ENCODE measurements at regions not wholly inside any gene's neighbourhood (a gene's known extent, or its start where the extent isn't known, plus 50 kb on each side); places are given as distances from the start of the nearest gene placed in this dataset.

- Histone ChIP-seq H3K27me3 (ENCODE audit: control insufficient read depth, insufficient read depth, low read length) (no peaks in the 10 kb centered on the region), H3K4me1 (ENCODE audit: control insufficient read depth, insufficient read depth, low read length) (no peaks in the 10 kb centered on the region), H3K4me3 (ENCODE audit: low read depth, low read length) (no peak overlapping the region), H3K9me3 (ENCODE audit: control insufficient read depth, insufficient read depth, low read length) (no peaks in the 10 kb centered on the region), H3K36me3 (ENCODE audit: control insufficient read depth, insufficient read depth, low read length) (no peaks in the 10 kb centered on the region), H3K9ac (ENCODE audit: low read depth, low read length) (no peak overlapping the region)
These were observed 157.6 kb upstream of the PLXNA4 start for GRCh38 chr7:132733860-132734259.

- no peak overlapping the region for H3K9ac ChIP-seq (ENCODE audit: low read depth, low read length)
- H3K4me1 ChIP-seq (ENCODE audit: control insufficient read depth, insufficient read depth, low read length) = no peaks in the 10 kb centered on the region
- no peaks in the 10 kb centered on the region for H3K36me3 ChIP-seq (ENCODE audit: control insufficient read depth, insufficient read depth, low read length)
- no peaks in the 10 kb centered on the region for H3K27me3 ChIP-seq (ENCODE audit: control insufficient read depth, insufficient read depth, low read length)
- H3K4me3 ChIP-seq (ENCODE audit: low read depth, low read length) = no peak overlapping the region
- H3K9me3 ChIP-seq (ENCODE audit: control insufficient read depth, insufficient read depth, low read length) = no peaks in the 10 kb centered on the region
These were observed 156.1 kb upstream of the PLXNA4 start for GRCh38 chr7:132732321-132732865.

- Histone ChIP-seq H3K4me1 (ENCODE audit: control insufficient read depth, insufficient read depth, low read length) (no peaks in the 10 kb centered on the region), H3K4me3 (ENCODE audit: low read depth, low read length) (no peak overlapping the region), H3K36me3 (ENCODE audit: control insufficient read depth, insufficient read depth, low read length) (no peaks in the 10 kb centered on the region), H3K27me3 (ENCODE audit: control insufficient read depth, insufficient read depth, low read length) (no peaks in the 10 kb centered on the region), H3K9me3 (ENCODE audit: control insufficient read depth, insufficient read depth, low read length) (no peaks in the 10 kb centered on the region), H3K9ac (ENCODE audit: low read depth, low read length) (no peak overlapping the region)
These were observed 153.8 kb upstream of the PLXNA4 start for GRCh38 chr7:132730105-132730504.

- no peaks in the 10 kb centered on the region for H3K27me3 ChIP-seq (ENCODE audit: control insufficient read depth, insufficient read depth, low read length)
- H3K4me1 ChIP-seq (ENCODE audit: control insufficient read depth, insufficient read depth, low read length) = peaks cover 4% of the 10 kb centered on the region
- H3K9ac ChIP-seq (ENCODE audit: low read depth, low read length) = no peak overlapping the region
- no peak overlapping the region for H3K4me3 ChIP-seq (ENCODE audit: low read depth, low read length)
- H3K9me3 ChIP-seq (ENCODE audit: control insufficient read depth, insufficient read depth, low read length) = no peaks in the 10 kb centered on the region
- no peaks in the 10 kb centered on the region for H3K36me3 ChIP-seq (ENCODE audit: control insufficient read depth, insufficient read depth, low read length)
These were observed 147.3 kb upstream of the PLXNA4 start for GRCh38 chr7:132723506-132724081.

- H3K4me1 ChIP-seq (ENCODE audit: control insufficient read depth, insufficient read depth, low read length) = peaks cover 4% of the 10 kb centered on the region
- H3K4me3 ChIP-seq (ENCODE audit: low read depth, low read length) = no peak overlapping the region
These were observed 144.6 kb upstream of the PLXNA4 start for GRCh38 chr7:132720835-132721234.

GRCh38 chr7:132713893-132714292 is 137.6 kb upstream of the PLXNA4 start:
- Histone ChIP-seq H3K27me3 (ENCODE audit: control insufficient read depth, insufficient read depth, low read length) (no peaks in the 10 kb centered on the region), H3K9me3 (ENCODE audit: control insufficient read depth, insufficient read depth, low read length) (no peaks in the 10 kb centered on the region)

More at GRCh38 chr7:132720835-132721234, 144.6 kb upstream of the PLXNA4 start:
- no peaks in the 10 kb centered on the region for H3K27me3 ChIP-seq (ENCODE audit: control insufficient read depth, insufficient read depth, low read length)
- no peaks in the 10 kb centered on the region for H3K36me3 ChIP-seq (ENCODE audit: control insufficient read depth, insufficient read depth, low read length)
- no peaks in the 10 kb centered on the region for H3K9me3 ChIP-seq (ENCODE audit: control insufficient read depth, insufficient read depth, low read length)
- no peak overlapping the region for H3K9ac ChIP-seq (ENCODE audit: low read depth, low read length)

GRCh38 chr7:132709971-132710567 is 133.8 kb upstream of the PLXNA4 start:
- H3K4me3 ChIP-seq (ENCODE audit: low read depth, low read length) = no peak overlapping the region
- H3K9ac ChIP-seq (ENCODE audit: low read depth, low read length) = no peak overlapping the region
- no peaks in the 10 kb centered on the region for H3K36me3 ChIP-seq (ENCODE audit: control insufficient read depth, insufficient read depth, low read length)
- no peaks in the 10 kb centered on the region for H3K27me3 ChIP-seq (ENCODE audit: control insufficient read depth, insufficient read depth, low read length)
- H3K4me1 ChIP-seq (ENCODE audit: control insufficient read depth, insufficient read depth, low read length) = no peaks in the 10 kb centered on the region
- no peaks in the 10 kb centered on the region for H3K9me3 ChIP-seq (ENCODE audit: control insufficient read depth, insufficient read depth, low read length)

More at GRCh38 chr7:132713893-132714292, 137.6 kb upstream of the PLXNA4 start:
- H3K9ac ChIP-seq (ENCODE audit: low read depth, low read length) = no peak overlapping the region
- no peaks in the 10 kb centered on the region for H3K36me3 ChIP-seq (ENCODE audit: control insufficient read depth, insufficient read depth, low read length)
- no peaks in the 10 kb centered on the region for H3K4me1 ChIP-seq (ENCODE audit: control insufficient read depth, insufficient read depth, low read length)
- H3K4me3 ChIP-seq (ENCODE audit: low read depth, low read length) = no peak overlapping the region

- Histone ChIP-seq H3K36me3 (ENCODE audit: control insufficient read depth, insufficient read depth, low read length) (peaks cover 3% of the 10 kb centered on the region), H3K4me1 (ENCODE audit: control insufficient read depth, insufficient read depth, low read length) (no peaks in the 10 kb centered on the region), H3K9me3 (ENCODE audit: control insufficient read depth, insufficient read depth, low read length) (no peaks in the 10 kb centered on the region), H3K4me3 (ENCODE audit: low read depth, low read length) (no peak overlapping the region), H3K9ac (ENCODE audit: low read depth, low read length) (no peak overlapping the region), H3K27me3 (ENCODE audit: control insufficient read depth, insufficient read depth, low read length) (no peaks in the 10 kb centered on the region)
These were observed 132.2 kb upstream of the PLXNA4 start for GRCh38 chr7:132708470-132708869.

GRCh38 chr7:132705146-132705545 is 128.9 kb upstream of the PLXNA4 start:
- Histone ChIP-seq H3K9ac (ENCODE audit: low read depth, low read length) (no peak overlapping the region), H3K9me3 (ENCODE audit: control insufficient read depth, insufficient read depth, low read length) (no peaks in the 10 kb centered on the region), H3K36me3 (ENCODE audit: control insufficient read depth, insufficient read depth, low read length) (peaks cover 3% of the 10 kb centered on the region), H3K27me3 (ENCODE audit: control insufficient read depth, insufficient read depth, low read length) (no peaks in the 10 kb centered on the region), H3K4me3 (ENCODE audit: low read depth, low read length) (no peak overlapping the region), H3K4me1 (ENCODE audit: control insufficient read depth, insufficient read depth, low read length) (no peaks in the 10 kb centered on the region)

GRCh38 chr7:132703742-132704141 is 127.5 kb upstream of the PLXNA4 start:
- no peaks in the 10 kb centered on the region for H3K9me3 ChIP-seq (ENCODE audit: control insufficient read depth, insufficient read depth, low read length)
- no peak overlapping the region for H3K9ac ChIP-seq (ENCODE audit: low read depth, low read length)
- no peaks in the 10 kb centered on the region for H3K27me3 ChIP-seq (ENCODE audit: control insufficient read depth, insufficient read depth, low read length)

GRCh38 chr7:132697003-132697402 is 120.7 kb upstream of the PLXNA4 start:
- Histone ChIP-seq H3K9ac (ENCODE audit: low read depth, low read length) (no peak overlapping the region), H3K9me3 (ENCODE audit: control insufficient read depth, insufficient read depth, low read length) (no peaks in the 10 kb centered on the region), H3K36me3 (ENCODE audit: control insufficient read depth, insufficient read depth, low read length) (no peaks in the 10 kb centered on the region), H3K27me3 (ENCODE audit: control insufficient read depth, insufficient read depth, low read length) (no peaks in the 10 kb centered on the region), H3K4me3 (ENCODE audit: low read depth, low read length) (no peak overlapping the region), H3K4me1 (ENCODE audit: control insufficient read depth, insufficient read depth, low read length) (no peaks in the 10 kb centered on the region)

More at GRCh38 chr7:132703742-132704141, 127.5 kb upstream of the PLXNA4 start:
- Histone ChIP-seq H3K36me3 (ENCODE audit: control insufficient read depth, insufficient read depth, low read length) (peaks cover 3% of the 10 kb centered on the region), H3K4me1 (ENCODE audit: control insufficient read depth, insufficient read depth, low read length) (no peaks in the 10 kb centered on the region), H3K4me3 (ENCODE audit: low read depth, low read length) (no peak overlapping the region)

- Histone ChIP-seq H3K36me3 (ENCODE audit: control insufficient read depth, insufficient read depth, low read length) (no peaks in the 10 kb centered on the region), H3K9me3 (ENCODE audit: control insufficient read depth, insufficient read depth, low read length) (no peaks in the 10 kb centered on the region), H3K4me1 (ENCODE audit: control insufficient read depth, insufficient read depth, low read length) (no peaks in the 10 kb centered on the region), H3K9ac (ENCODE audit: low read depth, low read length) (no peak overlapping the region), H3K27me3 (ENCODE audit: control insufficient read depth, insufficient read depth, low read length) (no peaks in the 10 kb centered on the region), H3K4me3 (ENCODE audit: low read depth, low read length) (no peak overlapping the region)
These were observed 120.1 kb upstream of the PLXNA4 start for GRCh38 chr7:132696332-132696731.

Measured in iPS-15b (cell line).